Fibroblast of pulmonary artery (primary cell): ENCODE measurements at regions not wholly inside any gene's neighbourhood (a gene's known extent, or its start where the extent isn't known, plus 50 kb on each side); places are given as distances from the start of the nearest gene placed in this dataset.

Experiments used
- DNase-seq: peaks from one replicate; pipeline ENCODE4 v3.0.0-alpha.2; 2010; ENCODE audit warnings: low read depth
- H3K4me3 ChIP-seq: replicated peaks from 2 replicates; pipeline ENCODE4 v1.5.1; 2011; ENCODE audit warnings: low read depth, mild to moderate bottlenecking, control low read depth, low read length, moderate library complexity
- TF ChIP-seq, protein P1 (sequence below): IDR thresholded peaks from 2 replicates; pipeline ENCODE4 v1.5.1; 2011; ENCODE audit warnings: mild to moderate bottlenecking, control low read depth, low read length, inconsistent platforms; ENCODE audit errors: missing control alignments

DNA sequence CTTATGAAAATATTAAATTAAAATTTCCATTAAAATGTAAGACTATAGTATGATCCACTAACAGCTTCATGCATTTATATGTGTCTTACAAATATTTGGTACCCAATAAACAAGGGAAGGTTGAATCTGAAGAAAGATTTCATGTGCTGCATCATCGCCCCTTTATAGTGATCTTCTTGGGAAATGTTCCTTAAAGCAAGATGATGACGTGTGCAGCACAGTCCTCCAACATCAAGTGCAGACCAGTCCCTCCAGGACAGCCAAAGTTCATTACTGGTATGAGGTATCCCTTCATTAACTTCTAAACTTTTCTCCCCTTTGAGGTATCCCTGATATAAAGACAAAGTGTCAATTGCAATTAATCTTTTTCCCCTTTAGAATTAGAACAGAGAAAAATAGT is 567.0 kb downstream of the METTL15 start:
- no peak for DNase-seq
- TF ChIP-seq, protein P1, sequence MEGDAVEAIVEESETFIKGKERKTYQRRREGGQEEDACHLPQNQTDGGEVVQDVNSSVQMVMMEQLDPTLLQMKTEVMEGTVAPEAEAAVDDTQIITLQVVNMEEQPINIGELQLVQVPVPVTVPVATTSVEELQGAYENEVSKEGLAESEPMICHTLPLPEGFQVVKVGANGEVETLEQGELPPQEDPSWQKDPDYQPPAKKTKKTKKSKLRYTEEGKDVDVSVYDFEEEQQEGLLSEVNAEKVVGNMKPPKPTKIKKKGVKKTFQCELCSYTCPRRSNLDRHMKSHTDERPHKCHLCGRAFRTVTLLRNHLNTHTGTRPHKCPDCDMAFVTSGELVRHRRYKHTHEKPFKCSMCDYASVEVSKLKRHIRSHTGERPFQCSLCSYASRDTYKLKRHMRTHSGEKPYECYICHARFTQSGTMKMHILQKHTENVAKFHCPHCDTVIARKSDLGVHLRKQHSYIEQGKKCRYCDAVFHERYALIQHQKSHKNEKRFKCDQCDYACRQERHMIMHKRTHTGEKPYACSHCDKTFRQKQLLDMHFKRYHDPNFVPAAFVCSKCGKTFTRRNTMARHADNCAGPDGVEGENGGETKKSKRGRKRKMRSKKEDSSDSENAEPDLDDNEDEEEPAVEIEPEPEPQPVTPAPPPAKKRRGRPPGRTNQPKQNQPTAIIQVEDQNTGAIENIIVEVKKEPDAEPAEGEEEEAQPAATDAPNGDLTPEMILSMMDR, result no peak
- no peak overlapping the region for H3K4me3 ChIP-seq

DNA sequence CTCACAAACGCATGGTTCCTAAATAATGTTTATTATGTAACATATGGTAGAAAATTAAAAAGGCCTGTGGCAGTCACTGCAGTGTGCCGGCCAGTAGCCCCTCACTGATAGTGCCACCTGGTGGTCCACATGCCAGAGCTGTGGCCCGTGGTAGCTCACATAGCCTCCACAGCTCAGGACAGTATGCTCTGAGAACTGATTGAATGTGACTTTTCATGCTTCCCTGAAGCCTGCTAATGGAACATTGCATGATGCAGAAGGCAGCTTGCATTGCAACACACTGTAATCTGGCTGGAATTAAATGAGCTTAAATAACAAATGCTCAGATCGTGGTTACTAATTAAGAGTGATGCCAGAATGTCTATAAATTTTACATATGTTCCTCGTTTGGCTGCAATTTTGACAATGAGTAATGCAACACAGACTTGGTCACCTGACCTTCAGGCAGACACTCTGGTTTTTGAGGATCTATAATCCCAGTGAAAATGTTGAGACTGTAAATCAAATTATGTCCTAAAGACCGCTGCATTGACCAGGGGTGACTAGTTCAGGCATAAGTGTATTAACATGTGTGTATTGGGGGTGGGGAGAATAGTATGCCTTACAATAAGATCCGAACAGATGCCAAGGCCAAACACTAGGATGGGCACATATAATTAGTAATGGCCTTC is 566.4 kb downstream of the METTL15 start:
- TF ChIP-seq, protein P1, result peak; percentile 33
- H3K4me3 ChIP-seq, result no peak overlapping the region
- peak; percentile 42 for DNase-seq

DNA sequence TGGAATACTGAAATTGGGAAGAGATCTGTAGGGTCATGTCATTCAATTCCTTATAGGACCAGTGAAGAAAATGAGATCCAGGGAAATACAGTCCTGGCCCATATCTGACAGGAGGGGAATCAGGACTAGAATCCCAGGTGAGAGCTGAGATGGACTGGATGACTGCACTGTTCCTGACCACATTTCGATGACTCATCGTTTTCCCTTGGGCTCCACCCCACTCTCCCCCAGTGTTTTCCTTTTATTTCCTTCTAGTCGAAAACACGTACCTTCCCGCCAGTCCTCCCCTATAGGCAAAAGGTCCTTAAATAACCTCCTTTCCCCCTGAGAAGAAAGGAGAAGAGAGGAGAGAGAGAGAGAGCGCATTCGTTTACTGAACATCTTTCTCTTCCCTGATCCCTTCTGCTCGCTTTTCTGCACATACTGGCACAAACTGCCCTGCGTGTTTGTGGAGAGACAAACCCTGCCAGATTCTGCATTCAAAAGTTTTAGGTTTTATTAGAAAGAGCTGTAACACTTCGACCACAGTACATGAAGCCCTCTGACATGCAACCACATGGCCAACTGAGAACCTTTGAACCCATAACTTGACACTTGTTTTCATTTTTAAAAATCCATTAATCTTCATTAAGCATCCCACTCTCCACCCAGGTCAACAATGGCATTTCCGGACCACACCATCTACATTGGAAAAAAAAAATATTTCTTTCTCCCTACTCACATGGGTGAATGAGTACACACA is 565.7 kb downstream of the METTL15 start:
- no peak for DNase-seq
- H3K4me3 ChIP-seq, result no peak overlapping the region
- TF ChIP-seq, protein P1, result no peak

DNA sequence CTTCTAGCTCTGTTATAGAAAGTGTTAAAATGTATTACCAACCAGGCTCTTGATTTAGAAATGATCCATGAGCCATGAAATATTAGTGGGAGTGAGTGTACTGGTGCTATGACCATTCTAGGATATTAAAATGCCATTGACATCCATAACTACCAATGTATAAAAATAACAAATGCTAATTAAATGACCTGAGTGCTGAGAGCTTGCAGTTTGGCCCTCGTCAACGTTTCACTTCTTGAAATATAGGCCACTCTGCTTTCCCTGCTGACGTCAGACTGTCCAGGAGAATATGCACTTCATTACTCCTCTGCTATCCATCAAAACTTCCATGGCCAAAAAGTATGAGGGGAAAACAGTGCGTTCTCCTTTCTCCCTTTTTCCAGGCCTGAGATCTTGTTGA is 563.1 kb downstream of the METTL15 start:
- no peak for DNase-seq
- H3K4me3 ChIP-seq, result no peak overlapping the region
- TF ChIP-seq, protein P1, result no peak

DNA sequence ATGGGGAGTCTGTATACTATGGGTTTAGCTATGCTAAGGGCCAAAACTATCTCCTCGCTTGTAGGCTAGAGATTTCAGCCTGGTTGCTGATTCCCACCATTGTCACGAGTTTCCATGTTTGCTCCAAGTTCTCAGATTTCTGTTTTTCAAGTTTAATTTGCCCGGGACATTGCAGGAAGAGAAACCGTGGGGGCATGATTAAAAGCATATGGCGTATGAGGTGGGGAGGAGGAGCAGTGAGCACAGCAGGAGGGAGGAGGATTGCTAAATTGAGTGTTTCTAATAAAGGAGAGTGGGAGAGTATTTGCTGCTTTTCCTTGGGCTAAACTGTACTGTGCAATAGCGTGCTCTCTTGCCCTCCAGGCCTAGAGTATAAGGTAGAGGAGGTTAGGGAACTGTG is 558.4 kb downstream of the METTL15 start:
- TF ChIP-seq, protein P1, result no peak
- DNase-seq, result no peak
- H3K4me3 ChIP-seq, result no peak overlapping the region

- no peak overlapping the region for H3K4me3 ChIP-seq
- no peak for DNase-seq
- TF ChIP-seq, protein P1, result no peak
Measured at GRCh38 chr11:28659716-28660348, 551.6 kb downstream of the METTL15 start.
